NT2/D1 (cell line): ENCODE measurements at regions not wholly inside any gene's neighbourhood (a gene's known extent, or its start where the extent isn't known, plus 50 kb on each side); places are given as distances from the start of the nearest gene placed in this dataset.

ENCODE experiments used
- SUZ12 ChIP-seq: IDR thresholded peaks from 2 replicates; pipeline ENCODE4 v1.6.1; 2011; ENCODE audit not compliant: insufficient read length, insufficient read depth; ENCODE audit errors: extremely low read depth
- YY1 ChIP-seq: IDR thresholded peaks from 2 replicates; pipeline ENCODE4 v1.6.1; 2011; ENCODE audit not compliant: insufficient read length, insufficient read depth
- ZNF274 ChIP-seq: IDR thresholded peaks from 2 replicates; pipeline ENCODE4 v1.6.1; 2011; ENCODE audit warnings: mild to moderate bottlenecking, low read depth, low read length

- TF ChIP-seq SUZ12 (no peak), YY1 (no peak), ZNF274 (no peak)
Measured at GRCh38 chr6:15843226-15843625, 180.4 kb upstream of the DTNBP1 start.
